Activated CD8-positive, alpha-beta memory T cell treated with anti-CD3 and anti-CD28 coated beads for 1 hour (primary cell): ENCODE measurements at regions not wholly inside any gene's neighbourhood (a gene's known extent, or its start where the extent isn't known, plus 50 kb on each side); places are given as distances from the start of the nearest gene placed in this dataset.

Experiments used
- DNase-seq, 2 donors: peaks; one replicate each; pipeline ENCODE4 v3.0.0-alpha.2; 2020; ENCODE audit warnings: low read depth in 1 of 2; ENCODE audit errors: extremely low read depth in 1 of 2

DNA sequence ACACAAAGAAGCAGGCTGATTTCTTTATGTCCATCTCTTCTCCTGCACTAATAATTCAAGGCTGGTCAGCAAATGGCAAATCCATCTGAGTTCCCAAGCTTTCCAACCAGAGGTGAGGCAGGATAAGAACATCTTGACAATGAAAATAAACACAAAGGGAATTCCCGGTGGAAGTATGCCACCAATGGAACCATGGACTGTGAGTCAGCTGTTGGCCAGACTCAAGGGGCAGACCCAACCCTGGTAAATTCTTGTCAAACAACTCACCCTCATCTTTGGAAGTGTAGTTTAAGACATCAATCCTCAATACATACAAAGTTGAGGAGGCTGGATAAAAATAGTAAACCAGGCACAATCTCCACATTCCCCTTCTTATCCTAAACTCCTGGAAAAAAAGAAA lies 74.3 kb upstream of the CES5A start:
- DNase-seq, result no peak

DNA sequence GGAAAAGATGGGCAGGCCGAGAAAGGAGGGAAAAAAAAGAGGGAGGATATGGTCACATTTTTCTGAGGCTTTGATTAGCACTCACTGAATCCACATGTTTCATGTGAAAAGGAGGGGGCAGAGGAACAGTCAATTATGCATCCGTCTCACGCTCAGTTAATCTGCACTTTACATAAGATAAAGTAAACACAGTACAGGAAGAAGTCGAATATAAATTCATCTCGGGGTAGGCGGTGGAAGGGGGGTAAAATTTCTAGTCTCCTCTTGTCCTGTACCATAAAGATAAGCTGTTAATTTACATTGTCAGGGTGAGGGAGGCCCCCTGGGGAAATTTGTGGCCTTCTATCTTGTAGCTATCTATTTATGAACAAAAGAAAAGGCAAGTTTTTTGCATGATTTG lies 73.1 kb upstream of the CES5A start:
- no peak for DNase-seq

DNA sequence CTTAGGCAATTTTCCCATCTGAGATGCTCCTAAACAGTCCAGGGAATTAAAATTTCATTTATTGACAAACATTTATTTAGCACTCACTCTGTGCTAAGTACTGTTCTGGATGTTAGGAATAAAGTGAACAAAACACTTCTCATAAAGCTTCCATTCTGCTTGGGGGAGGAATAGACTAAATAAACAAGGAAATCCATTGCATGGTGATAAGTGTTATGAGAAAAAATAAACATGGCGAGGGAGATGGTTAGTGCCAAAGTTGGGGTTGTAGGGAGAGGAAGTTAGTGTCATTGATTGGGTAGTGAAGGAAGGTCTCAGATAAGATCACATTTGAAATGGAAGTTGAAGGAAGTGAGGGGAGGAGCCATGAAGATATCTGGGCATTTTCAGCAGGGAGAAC lies 72.2 kb upstream of the CES5A start:
- no peak for DNase-seq

- DNase-seq, result peak in 1 of 2 donors; percentile 25
Measured at GRCh38 chr16:55944377-55944802, 69.2 kb upstream of the CES5A start.

- no peak for DNase-seq
Measured at GRCh38 chr16:55943267-55943666, 68.1 kb upstream of the CES5A start.

GRCh38 chr16:55942821-55943220 lies 67.6 kb upstream of the CES5A start:
- DNase-seq, result no peak

- DNase-seq, result no peak
Measured at GRCh38 chr16:55941552-55941951, 66.4 kb upstream of the CES5A start.

DNA sequence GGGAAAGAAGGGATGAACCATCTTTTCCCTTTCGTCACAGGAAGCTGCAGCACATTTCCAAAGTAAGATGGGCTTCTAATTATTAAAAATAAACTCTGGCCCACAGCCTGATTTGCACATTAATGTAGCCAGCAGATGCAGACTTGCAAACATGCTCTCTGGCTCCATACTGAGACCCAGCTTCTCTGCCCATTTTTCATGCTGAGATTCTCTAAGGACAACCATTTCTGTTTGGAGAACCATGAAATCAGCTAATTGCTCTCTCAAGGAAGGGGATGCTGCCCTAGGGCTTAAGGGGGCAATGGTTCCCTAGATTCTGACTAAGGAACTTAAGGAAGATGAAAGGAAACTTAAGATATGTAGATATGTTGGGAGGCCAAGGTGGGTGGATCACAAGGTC lies 63.0 kb upstream of the CES5A start:
- DNase-seq, result no peak

GRCh38 chr16:55933038-55933437 lies 57.9 kb upstream of the CES5A start:
- DNase-seq, result no peak

- DNase-seq, result no peak
Measured at GRCh38 chr16:55930036-55930435, 54.9 kb upstream of the CES5A start.

DNA sequence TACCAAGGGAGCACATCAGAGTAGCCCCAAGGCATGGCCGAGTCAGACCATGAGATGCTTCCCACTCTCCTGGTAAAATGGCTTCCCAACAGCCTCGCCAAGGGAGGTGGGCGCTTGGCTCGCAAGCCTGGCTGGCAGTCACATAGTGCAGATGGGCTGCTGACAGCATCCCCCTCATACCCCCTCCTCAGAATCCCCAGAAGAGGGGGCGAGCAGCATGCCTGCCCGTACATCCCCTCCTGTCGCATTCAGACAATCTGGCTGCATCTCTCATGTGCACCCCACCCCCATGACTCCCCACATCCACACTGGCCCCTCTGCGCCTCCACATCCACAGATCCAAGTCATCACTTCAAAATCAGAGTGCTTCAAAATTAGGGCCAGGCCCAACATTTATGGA lies 54.0 kb upstream of the CES5A start:
- no peak for DNase-seq

DNA sequence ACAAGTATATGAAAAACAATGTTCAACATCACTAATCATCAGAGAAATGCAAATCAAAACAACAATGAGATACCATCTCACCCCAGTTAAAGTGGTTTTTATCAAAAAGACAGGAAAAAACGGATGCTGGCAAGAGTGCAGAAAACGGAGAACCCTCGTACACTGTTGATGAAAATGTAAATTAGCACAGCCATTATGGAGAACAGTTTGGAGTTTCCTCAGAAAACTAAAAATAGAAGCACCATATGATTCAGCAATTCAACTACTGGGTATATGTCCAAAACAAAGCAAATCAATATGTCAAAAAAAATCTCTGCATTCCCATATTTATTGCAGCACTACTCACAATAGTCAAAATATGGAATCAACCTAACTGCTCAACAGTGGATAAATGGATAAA lies 50.1 kb upstream of the CES5A start:
- no peak for DNase-seq
